HEK293T (cell line): ENCODE measurements at regions not wholly inside any gene's neighbourhood (a gene's known extent, or its start where the extent isn't known, plus 50 kb on each side); places are given as distances from the start of the nearest gene placed in this dataset.

Experiments used
- CTCF ChIA-PET: fragments of 350-600 bp; formaldehyde crosslinking; extraction: SDS; loops from one replicate; lab custom pipeline; 2021; ENCODE audit warnings: antibody characterized with exemption, inconsistent platforms; lab: Yijun Ruan, JAX
- POLR2A ChIA-PET: fragments of 350-600 bp; formaldehyde crosslinking; extraction: SDS; loops from one replicate; lab custom pipeline; 2020; ENCODE audit warnings: antibody characterized with exemption, inconsistent platforms; lab: Yijun Ruan, JAX
- DNase-seq: peaks from one replicate; pipeline ENCODE4 v3.0.0; 2012; ENCODE audit warnings: mixed read lengths; ENCODE audit errors: extremely low spot score
- ARNT ChIP-seq: fragments of 450-650 bp; IDR thresholded peaks from 2 replicates; pipeline ENCODE4 v1.6.1; 2017; ENCODE audit warnings: mild to moderate bottlenecking
- BHLHE40 ChIP-seq: fragments of 450-650 bp; IDR thresholded peaks from 2 replicates; pipeline ENCODE4 v1.6.1; 2016; ENCODE audit warnings: mild to moderate bottlenecking, moderate library complexity, borderline replicate concordance
- CTBP1 ChIP-seq: fragments of 450-650 bp; IDR thresholded peaks from 2 replicates; pipeline ENCODE4 v1.6.1; 2016; ENCODE audit warnings: borderline replicate concordance
- ELF4 ChIP-seq: fragments of 450-650 bp; IDR thresholded peaks from 2 replicates; pipeline ENCODE4 v1.6.1; 2017; ENCODE audit warnings: antibody characterized with exemption
- FOXA1 ChIP-seq: fragments of 450-650 bp; IDR thresholded peaks from 2 replicates; pipeline ENCODE4 v1.6.1; 2016; ENCODE audit warnings: mild to moderate bottlenecking
- FOXK2 ChIP-seq: fragments of 450-650 bp; IDR thresholded peaks from 2 replicates; pipeline ENCODE4 v1.6.1; 2016; ENCODE audit warnings: mild to moderate bottlenecking
- FOXM1 ChIP-seq: fragments of 450-650 bp; IDR thresholded peaks from 2 replicates; pipeline ENCODE4 v1.6.1; 2017; ENCODE audit warnings: mild to moderate bottlenecking, borderline replicate concordance
- HDGF ChIP-seq: fragments of 450-650 bp; IDR thresholded peaks from 2 replicates; pipeline ENCODE4 v1.6.1; 2017; ENCODE audit warnings: antibody characterized with exemption, borderline replicate concordance
- L3MBTL2 ChIP-seq: fragments of 450-650 bp; conservative IDR thresholded peaks from 2 replicates; pipeline ENCODE4 v1.6.1; 2016; ENCODE audit warnings: mild to moderate bottlenecking
- LEF1 ChIP-seq: fragments of 450-650 bp; IDR thresholded peaks from 2 replicates; pipeline ENCODE4 v1.6.1; 2017; ENCODE audit warnings: mild to moderate bottlenecking, borderline replicate concordance
- NFRKB ChIP-seq: fragments of 450-650 bp; IDR thresholded peaks from 2 replicates; pipeline ENCODE4 v1.6.1; 2016; ENCODE audit warnings: mild to moderate bottlenecking, moderate library complexity
- PKNOX1 ChIP-seq: fragments of 450-650 bp; IDR thresholded peaks from 2 replicates; pipeline ENCODE4 v1.6.1; 2016
- SP1 ChIP-seq: fragments of 450-650 bp; IDR thresholded peaks from 2 replicates; pipeline ENCODE4 v1.6.1; 2017
- SUZ12 ChIP-seq: fragments of 450-650 bp; IDR thresholded peaks from 2 replicates; pipeline ENCODE4 v1.6.1; 2016; ENCODE audit warnings: mild to moderate bottlenecking
- TARDBP ChIP-seq: fragments of 450-650 bp; IDR thresholded peaks from 2 replicates; pipeline ENCODE4 v1.6.1; 2016
- ZNF384 ChIP-seq: fragments of 450-650 bp; IDR thresholded peaks from 2 replicates; pipeline ENCODE4 v1.6.1; 2016

GRCh38 chr11:122398851-122399250 lies 256.7 kb upstream of the UBASH3B start:
- no peak for DNase-seq
- POLR2A ChIA-PET: no interaction called here
- TF ChIP-seq SUZ12 (no peak), ARNT (no peak), FOXA1 (no peak), ELF4 (no peak), CTBP1 (no peak), NFRKB (no peak), TARDBP (no peak), HDGF (no peak), FOXM1 (no peak), SP1 (no peak)
- CTCF ChIA-PET: no interaction called here

GRCh38 chr11:122398167-122398566 lies 257.4 kb upstream of the UBASH3B start:
- ChIA-PET POLR2A (no interaction called here), CTCF (no interaction called here)
- TF ChIP-seq SUZ12 (no peak), ZNF384 (no peak), ELF4 (no peak), FOXK2 (no peak), L3MBTL2 (no peak), NFRKB (no peak), SP1 (no peak), PKNOX1 (no peak)
- DNase-seq: no peak

- ChIA-PET CTCF (no interaction called here), POLR2A (no interaction called here)
- TF ChIP-seq FOXM1: no peak
- no peak for TF ChIP-seq HDGF
- TF ChIP-seq ELF4: no peak
- DNase-seq: no peak
These were observed 260.2 kb upstream of the UBASH3B start for GRCh38 chr11:122395282-122395681.

- TF ChIP-seq FOXM1 (no peak), ELF4 (no peak), LEF1 (no peak), HDGF (no peak), L3MBTL2 (no peak), SP1 (no peak), PKNOX1 (no peak), TARDBP (no peak), ZNF384 (no peak), SUZ12 (no peak), FOXK2 (no peak), ARNT (no peak), NFRKB (no peak), BHLHE40 (no peak), FOXA1 (no peak)
- CTCF ChIA-PET: no interaction called here
- DNase-seq: no peak
- POLR2A ChIA-PET: no interaction called here
These were observed 261.2 kb upstream of the UBASH3B start for GRCh38 chr11:122394313-122394712.

- TF ChIP-seq SUZ12 (no peak), BHLHE40 (no peak), LEF1 (no peak)
- ChIA-PET CTCF (no interaction called here), POLR2A (no interaction called here)
These were observed 262.2 kb upstream of the UBASH3B start for GRCh38 chr11:122393209-122393860.

GRCh38 chr11:122392508-122392907 lies 263.0 kb upstream of the UBASH3B start:
- ChIA-PET POLR2A (no interaction called here), CTCF (no interaction called here)
- no peak for TF ChIP-seq ELF4
- TF ChIP-seq CTBP1: no peak
- TF ChIP-seq FOXM1: no peak
- TF ChIP-seq ARNT: no peak
- TF ChIP-seq ZNF384: no peak
- no peak for DNase-seq

More at GRCh38 chr11:122393209-122393860, 262.2 kb upstream of the UBASH3B start:
- DNase-seq: no peak

GRCh38 chr11:122391049-122391448 lies 264.5 kb upstream of the UBASH3B start:
- ChIA-PET POLR2A (no interaction called here), CTCF (no interaction called here)
- TF ChIP-seq HDGF: no peak
- no peak for TF ChIP-seq L3MBTL2
- no peak for TF ChIP-seq SUZ12
- no peak for TF ChIP-seq FOXK2
- no peak for TF ChIP-seq CTBP1
- no peak for TF ChIP-seq NFRKB
- no peak for TF ChIP-seq ELF4
- no peak for TF ChIP-seq TARDBP
- TF ChIP-seq LEF1: no peak
- no peak for TF ChIP-seq PKNOX1
- TF ChIP-seq ZNF384: no peak
- TF ChIP-seq FOXA1: no peak
- TF ChIP-seq ARNT: no peak
- no peak for TF ChIP-seq FOXM1
- no peak for TF ChIP-seq SP1
- TF ChIP-seq BHLHE40: no peak
- DNase-seq: no peak
